Hematopoietic multipotent progenitor cell treated with erythropoietin and hydrocortisone succinate and interleukin-3 and kit ligand, for 4 days (in vitro differentiated cells): ENCODE measurements at regions not wholly inside any gene's neighbourhood (a gene's known extent, or its start where the extent isn't known, plus 50 kb on each side); places are given as distances from the start of the nearest gene placed in this dataset.

Experiments
- DNase-seq: peaks from one replicate; pipeline ENCODE4 v3.0.0-alpha.2; 2015

DNA sequence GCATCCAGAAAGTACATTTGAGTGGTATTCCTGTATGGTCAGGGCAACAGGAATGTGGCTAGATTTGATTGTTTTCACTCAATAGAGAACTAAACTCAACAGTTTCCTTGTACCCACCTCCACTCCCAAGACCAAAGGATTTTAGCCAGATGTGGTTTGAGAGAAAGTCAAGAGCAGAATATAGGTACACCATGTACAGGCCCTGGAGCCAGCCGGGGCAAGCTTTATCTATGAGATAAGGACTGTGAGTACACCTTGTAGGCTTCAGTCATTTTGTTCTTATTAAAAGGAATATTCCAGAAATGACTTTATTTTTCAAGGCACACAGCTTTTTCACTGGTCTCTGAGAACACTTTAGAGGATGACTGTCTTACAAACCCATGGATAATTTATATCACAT lies 192.4 kb upstream of the JUN start:
- no peak for DNase-seq

DNA sequence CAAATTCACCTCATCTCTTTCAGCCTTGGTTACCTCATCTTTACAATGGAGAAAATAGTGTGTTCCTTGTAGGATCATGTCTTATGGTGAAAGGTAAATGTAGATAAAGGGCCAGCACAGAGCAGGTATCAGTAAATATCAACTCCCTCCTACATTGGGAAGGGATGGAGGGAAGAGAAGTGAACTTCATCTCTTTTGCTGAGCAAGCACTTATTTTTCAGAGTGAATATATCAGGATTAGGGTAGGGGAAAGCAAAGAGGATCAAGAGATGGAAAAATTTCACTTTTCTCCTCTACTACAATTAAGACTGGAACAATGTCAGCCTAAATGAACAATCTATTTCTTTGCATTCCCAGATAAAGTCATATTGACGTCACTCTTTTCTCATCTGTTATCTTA lies 193.8 kb upstream of the JUN start:
- no peak for DNase-seq

DNA sequence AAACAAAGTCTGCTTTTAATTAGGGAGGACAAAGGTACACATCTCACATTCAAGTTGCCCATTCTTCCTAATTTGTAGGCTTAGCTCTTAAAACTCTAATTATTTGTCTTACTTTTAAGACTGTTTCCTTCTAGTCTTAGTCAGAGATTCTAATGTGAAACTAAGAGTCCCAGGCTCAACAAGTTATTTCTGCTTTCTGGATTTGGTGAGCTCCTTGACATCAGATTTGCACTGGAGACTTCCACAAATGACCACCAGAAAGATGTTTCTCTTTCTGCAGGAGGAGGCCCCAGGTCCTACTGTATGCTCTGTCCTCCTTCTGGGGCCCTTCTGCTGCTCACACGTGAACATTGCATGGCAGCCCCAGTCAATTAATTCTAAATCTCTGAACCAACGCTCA lies 194.2 kb upstream of the JUN start:
- no peak for DNase-seq

DNA sequence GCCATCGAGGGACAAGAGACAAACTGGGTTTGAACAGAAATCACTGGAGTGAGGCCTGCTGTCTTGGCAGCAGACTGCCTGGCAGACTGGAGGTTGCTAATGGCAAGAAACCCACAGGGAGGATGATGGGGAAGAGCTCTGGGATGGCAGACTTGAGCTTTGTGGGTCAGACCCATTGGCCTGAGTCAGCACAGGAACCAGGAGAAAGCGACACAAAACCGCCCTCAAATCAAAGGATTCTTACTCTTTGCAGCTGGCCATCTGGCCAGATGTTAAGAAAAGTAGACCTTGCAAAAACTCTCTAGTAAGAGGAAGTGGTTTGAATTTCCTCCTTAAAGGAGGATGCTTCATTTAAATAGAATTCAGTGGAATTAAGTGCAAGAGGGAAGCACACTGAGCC lies 195.2 kb upstream of the JUN start:
- peak; percentile 67 for DNase-seq

DNA sequence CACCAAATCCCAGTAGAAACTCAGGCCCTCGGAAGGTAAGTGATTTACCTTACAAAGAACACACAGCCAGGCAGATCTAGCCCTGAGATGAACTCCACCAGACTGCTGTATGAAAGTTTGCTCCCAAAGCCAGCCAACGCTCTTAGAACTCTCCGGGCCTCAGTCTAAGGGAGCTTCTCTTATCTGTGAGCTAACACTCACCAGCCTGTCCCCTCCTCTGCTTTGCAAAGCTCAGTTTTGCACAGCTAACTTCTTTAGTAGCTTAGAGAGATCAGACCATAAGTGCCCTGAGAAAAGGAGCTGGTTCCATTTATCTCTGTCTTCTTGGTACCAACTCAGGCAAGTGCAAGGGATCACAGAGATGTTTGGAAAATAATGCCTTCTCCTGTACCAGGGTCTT lies 195.8 kb upstream of the JUN start:
- peak; percentile 37 for DNase-seq

DNA sequence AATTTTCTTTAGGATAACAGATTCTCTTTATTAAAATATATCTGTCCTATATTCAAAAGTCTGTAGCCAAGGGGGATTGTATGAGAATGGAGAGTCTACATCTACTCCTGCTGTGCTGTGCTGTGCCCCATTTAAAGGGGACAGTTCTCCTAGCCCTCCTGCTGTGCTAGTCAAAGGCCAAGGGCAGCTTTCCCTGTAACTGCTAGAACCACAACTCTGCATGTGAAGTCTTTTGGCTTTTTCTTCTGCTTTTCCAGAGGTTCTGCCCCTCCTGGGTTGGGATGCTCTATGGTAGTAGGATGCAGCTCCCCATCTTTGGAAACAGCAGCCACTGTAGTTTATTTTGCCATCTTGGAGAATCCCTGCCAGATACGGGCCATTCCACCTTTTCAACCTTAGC lies 197.5 kb upstream of the JUN start:
- DNase-seq: no peak

DNA sequence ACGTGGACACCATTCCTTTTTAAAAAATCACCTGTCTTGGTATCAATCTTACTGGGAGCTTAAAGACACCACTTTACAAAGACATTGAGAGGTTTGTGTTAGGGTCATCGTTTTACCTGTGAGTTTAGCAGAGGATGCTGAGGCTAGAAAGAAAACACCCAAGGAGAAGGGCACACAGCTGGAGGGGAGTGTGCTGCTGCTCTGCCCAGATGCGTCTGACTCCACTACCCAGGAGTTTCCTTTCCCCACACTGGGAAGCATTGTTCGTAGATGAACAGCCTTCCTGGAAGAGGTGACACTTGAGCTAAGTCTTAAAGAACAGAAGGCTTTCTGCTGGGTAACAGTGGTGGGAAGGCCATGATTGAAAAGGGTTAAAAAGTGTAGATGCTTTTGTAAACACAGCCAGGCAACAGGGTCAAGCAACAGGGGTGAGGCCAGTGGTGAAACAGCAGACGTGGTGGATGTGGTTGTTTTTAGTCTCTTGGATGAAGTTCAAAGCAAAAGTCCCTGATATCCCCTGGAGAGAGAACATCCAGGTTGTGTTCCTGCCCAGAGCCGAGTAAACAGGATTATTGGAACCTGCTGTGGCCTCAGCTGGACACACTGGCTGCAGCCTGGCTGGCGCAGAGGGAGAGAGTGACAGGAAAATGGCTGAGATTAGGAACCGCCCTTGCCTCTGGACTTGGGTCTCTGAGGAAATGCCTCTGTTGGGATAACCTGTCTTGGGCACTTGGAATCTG lies 198.6 kb upstream of the JUN start:
- DNase-seq: no peak

DNA sequence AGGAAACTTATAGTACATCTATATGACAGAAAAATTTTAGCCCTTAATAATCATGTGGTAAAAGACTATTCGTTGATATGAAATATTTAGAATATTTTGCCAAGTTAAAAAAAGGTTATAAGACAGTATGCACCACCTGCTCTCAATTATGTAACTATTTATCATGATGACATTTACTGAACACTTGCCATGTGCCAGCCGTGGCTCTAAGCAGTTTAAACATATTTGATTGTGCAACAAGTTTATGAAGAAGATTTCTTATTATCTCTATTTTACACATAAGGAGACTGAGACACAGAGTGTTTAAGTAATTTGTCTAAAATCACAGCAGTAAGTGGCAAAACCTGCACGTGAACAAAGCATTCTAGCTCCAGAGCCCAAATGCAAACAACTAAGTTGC lies 199.3 kb upstream of the JUN start:
- DNase-seq: no peak

DNA sequence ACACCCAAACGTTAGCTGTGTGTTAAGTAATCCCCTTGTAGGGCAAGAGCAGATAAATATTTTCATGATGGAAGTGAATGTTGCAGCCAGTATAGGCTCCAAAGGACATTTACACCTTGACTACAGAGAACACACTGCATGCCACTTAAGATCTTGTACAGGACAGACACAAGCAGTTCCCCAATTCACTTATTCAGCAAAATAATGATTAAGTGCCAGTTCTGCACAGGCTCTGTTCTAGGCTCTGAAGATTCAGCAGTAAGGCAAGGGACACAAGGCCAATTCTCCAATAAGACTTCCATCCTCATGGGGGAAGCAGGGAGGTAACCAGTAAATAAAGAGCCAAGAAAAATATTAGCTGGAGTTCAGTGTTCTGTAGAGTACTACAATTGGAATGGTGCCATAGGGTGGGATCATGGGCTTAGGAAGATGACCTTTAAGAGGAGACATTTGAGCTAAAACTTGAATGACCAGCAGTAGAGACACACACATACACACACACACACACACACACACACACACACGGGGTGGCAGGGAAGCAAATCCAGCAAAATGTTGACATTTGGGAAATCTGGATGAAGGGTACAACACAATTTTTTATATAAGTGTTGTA lies 199.9 kb upstream of the JUN start:
- DNase-seq: no peak

DNA sequence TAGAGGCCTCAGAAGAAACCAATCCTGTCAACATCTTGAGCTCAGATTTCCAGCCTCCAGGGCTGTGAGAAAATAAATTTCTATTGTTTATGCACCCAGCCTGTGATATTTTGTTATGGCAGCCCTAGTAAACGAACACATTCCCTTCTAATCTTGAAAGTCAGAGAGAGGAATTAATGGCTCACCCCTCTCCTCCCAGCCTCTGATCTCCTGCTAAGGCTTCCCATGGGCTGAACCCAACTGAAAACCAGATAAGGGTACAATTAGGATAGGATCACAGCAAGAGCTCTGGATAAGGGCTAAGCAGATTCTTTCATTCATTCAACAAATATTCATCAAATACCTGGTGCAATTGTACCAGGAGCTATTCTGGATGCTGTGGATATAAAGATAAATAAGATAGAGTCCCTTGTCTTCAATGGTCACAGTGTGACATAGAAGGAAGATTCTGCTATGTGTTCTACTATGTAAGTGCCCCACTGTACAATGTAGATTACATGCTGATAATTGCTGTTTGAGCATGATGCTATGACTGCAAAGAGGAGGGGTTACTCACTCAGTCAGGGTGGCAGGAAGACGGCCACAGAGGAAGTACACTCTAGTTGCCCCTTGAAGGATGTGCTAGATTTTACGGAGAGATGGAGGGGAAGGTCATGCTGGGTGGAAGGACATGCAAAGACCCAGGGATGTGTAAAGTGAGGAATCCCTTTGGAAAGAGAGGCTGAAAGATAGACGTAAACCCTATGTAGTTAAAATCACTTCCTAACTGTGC lies 203.3 kb upstream of the JUN start:
- DNase-seq: peak; percentile 23

DNA sequence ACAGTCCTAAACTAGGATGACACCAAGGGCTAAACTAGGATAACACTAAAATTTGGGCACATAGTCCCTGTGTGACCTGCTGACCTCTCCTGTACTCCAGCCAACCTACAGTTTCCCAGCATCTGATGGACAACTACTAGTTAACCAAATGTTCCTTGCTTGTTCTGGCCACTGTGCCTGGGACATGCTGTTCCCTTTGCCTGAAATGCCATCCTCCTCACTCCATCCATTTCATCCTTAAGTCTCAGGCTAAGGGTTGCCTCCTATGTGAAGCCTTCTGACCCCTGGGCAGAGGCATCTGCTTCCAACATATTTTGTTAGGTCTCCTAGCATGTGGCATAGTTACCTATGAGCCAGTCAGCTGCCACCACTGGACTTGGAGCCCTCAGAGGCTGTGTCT lies 204.9 kb upstream of the JUN start:
- no peak for DNase-seq

DNA sequence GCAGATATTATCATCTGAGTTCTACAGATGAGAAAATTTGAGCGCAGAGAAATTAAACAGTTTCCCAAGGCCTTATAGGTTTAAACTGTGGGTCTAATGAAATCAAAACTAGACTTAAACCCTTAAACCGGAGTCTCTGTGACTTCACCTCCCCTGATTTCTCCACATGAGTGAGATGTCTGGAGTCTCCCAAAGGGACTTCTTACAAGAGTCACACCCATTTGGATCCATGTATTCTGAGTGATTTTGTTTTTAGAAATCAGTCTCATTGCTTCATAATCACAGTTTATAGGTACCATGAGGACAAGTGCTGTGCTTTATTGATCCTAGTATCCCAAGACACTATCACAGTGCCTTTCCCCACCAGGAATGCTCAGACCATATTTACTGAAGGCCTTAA lies 206.0 kb upstream of the JUN start:
- no peak for DNase-seq

DNA sequence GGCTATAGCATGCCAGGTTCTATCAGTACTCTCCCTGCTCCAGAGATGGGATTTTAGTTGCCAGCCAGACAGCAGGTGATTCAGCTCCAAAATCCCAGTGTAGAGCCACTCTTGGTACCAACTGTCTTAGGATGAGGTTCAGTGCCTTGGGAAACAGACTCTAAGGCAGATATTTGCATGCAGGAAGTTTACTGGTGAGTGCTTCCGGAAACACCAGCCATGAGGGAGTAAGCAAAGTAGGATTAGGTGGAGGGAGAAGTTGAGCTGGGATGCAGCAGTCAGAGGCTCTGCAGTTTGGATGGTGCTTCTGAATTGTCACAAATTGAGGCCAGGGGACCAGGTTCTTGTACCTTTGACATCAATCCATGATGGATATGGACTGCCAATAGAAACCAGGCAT lies 207.5 kb upstream of the JUN start:
- DNase-seq: no peak

DNA sequence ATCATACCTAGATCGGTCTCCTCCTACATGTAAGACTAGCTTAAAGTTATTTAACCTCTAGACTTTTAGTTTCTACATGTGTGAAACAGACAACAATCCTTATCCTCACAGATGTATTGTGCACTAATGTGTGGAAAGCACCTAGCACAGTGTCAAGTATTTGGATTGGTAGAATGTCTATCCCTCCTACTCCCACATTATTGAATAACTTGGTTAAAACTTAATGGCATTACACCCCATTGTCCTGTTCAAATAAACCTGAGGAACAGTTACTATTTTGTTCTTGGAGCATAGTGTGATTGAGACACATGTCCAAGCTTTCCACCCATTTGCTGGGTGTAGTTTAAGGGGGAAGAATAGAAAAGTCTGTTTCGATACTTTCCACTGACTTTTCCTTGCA lies 208.8 kb upstream of the JUN start:
- DNase-seq: no peak

DNA sequence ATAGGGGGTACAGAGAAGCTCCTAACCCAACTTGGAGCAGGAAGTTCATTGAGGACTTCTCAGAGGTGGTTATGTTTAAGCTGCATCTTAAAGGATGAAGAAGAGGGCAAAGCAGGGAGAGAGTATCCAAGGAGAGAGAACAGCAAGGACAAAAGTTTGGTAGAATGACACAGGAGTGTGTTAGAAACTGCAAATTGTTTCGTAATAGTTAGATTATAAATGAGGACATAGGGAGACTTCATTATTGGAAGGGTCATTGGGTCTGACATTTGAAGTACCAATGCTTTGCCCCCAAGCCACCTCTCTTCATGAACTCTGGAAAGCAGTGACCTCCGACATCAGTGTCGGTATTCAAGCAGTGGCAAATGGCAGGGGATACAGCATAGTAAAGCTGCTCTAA lies 209.6 kb upstream of the JUN start:
- DNase-seq: no peak

DNA sequence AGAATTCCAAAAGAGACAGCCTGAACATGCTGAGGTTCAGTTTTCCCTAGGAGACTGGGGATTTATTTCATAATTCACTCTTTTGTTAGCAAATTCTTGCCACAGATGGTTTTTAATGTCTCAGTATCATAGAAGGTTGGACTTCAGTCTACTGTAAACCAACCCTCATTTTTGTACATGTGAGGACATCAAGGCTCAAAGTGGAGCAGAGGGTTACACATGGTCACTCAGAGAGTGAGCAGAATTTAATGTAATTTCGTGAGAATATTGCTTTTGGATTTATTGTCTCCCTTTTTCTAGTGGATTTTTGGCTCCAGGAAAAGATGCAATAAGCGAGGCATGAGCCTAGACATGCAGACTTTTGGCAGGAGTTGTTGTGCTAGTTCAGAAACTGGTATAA lies 210.8 kb upstream of the JUN start:
- no peak for DNase-seq

DNA sequence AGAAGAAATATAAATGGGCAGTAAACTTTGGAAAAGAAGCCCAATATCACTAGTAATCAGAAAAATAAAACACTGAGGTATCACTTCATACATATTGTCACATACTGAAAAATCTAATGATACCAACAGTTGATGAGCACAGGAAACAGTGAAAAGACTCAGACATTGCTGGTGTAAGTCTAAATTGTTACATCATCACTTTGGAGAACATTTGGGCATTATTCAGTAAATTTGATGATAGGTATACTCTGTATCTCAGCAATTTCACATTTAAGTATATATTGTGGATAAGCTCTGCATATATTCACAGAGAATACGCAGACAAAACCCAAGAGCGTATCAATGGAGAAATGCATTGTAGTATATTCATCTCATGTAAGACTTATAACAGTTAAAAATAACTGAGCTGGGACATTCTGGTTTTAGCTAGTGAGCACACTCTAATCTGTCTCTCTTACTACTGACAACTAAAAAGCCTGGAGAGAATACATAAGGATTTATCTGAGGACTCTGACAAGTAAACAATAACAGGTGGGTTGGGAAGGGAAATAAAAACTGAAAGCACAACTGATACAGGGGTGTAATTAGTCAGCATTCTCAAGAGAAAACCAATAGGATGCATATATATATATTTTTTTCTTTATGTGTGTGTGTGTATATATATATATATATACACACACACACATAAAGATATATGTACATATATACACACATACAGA lies 212.7 kb upstream of the JUN start:
- no peak for DNase-seq

DNA sequence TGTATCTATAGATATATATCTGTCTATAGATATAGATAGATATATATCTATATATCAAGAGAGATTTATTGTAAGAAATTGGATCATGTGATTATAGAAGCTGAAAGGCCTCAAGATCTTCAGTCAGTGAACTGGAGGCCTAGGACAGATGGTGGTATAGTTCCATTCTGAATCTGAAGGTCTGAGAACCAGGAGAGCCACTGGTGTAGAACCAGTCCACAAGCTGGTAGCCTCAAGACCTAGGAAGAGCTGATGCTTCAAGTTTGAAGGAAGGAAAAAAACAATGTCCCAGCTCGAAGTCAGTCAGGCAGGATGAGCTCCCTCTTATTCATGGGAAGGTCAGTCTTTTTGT lies 213.2 kb upstream of the JUN start:
- no peak for DNase-seq

DNA sequence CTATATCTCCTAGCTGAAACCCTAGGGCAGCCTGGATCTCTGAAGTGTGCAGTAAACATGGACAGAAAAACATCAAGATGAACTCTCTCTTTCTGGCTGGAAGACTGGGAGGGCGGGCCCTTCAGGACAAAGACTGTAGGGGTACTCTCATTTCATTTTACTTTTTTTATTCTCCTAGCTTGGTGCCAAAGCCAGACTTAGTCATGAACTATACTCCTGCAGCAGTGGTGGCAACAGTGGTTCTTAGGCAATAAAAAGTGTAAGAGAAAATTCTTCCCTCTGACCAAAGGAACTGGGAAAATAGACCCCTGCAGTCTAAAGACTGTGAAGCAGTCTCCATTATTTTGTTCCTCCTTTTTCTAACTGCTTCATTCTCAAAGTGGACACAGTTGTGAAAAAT lies 213.8 kb upstream of the JUN start:
- DNase-seq: no peak

DNA sequence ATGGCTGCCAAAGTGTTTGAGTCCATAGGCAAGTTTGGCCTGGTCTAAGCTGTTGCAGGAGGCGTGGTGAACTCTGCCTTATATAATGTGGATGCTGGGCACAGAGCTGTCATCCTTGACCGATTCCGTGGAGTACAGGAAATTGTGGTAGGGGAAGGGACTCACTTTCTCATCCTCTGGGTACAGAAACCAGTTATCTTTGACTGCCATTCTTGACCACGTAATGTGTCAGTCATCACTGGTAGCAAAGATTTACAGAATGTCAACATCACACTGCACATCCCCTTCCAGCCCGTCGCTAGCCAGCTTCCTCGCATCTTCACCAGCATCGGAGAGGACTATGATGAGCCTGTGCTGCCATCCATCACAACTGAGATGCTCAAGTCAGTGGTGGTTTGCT lies 215.8 kb upstream of the JUN start:
- peak; percentile 72 for DNase-seq

DNA sequence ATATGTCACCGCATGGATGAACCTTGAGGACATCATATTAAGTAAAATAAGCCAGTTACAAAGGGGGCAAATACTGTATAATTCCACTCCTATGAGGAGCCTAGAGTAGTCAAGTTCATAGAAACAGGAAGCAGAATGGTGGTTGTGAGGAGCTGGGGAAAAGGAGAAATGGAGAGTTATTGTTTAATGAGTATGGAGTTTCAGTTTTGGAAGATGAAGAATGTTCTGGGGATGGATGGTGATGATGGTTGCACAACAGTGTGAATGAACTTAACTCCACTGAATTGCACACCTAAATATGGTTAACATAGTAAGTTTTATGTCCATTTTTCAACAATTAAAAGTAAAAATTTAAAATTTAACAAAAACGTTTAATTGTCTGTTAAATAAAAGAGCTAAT lies 220.9 kb upstream of the JUN start:
- no peak for DNase-seq

DNA sequence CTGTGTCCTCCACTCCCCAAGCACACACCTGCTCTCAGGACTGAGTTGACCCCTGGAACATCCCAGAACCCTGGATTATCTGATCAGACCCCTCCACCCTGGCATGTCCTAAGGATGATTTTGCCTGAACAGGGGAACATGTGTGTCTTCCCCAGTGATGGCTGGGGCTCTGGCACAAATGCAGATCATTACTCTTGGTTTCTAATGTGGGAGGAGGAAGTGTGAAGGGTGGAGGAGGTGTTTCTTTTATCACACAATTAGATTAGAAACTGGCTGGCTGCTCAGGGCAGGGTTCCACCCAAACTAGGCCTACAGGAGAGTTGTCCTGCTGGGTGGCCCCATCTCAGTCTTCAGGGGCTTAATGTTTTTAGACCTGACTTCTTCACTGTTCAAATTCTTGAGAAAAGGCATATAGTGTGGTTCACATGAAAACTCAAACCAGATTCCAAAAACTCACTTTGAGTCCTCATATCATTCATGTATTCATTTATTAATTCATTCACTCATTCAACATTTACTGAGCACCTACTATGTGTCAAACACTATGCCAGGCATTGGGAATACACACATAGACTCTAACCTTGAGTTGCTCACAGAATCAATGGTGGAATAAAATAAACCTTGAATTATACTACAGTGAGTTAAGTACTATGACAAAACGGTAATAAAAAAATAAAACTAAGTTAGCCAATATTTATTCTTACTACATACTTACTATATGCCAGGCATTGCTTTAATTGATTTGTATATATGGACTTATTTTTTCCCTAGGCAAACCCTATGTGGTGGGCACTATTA lies 221.8 kb upstream of the JUN start:
- DNase-seq: peak; percentile 22

DNA sequence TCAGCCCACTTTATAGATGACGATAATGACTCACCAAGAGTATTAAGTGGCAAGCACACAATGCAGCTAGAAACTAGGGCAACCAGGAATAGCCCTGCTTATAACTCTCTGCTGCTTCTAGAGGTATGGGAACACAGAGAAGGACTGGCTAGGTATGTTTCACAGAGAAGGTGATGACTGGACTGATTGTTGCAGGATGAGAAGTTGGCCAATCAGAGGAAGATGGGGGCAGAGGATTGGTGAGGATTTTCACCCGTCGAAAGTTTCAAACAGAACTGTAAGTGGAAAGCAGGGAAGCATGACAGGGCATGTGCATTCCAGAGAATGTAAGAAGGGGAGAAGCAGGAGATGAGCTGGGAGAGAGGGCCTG lies 222.4 kb upstream of the JUN start:
- DNase-seq: no peak
